BLaER1 treated with 17β-estradiol and CSF1 and Interleukin-3, amounts not matched to agents 10 nM and 100 nM (cell line): ENCODE measurements at regions not wholly inside any gene's neighbourhood (a gene's known extent, or its start where the extent isn't known, plus 50 kb on each side); places are given as distances from the start of the nearest gene placed in this dataset.
A peak's percentile ranks its signal among the peaks of the same experiment; 100 is the strongest.

Experiments
- H3K27ac ChIP-seq, 11 experiments: shearing (Covaris generic); formaldehyde crosslinking; 2 replicates each; pipeline ENCODE4 v1.8.1; 2022
- H3K27me3 ChIP-seq, 11 experiments: shearing (Covaris generic); formaldehyde crosslinking; 2 replicates each; pipeline ENCODE4 v1.8.1; 2022
- H3K36me3 ChIP-seq, 11 experiments: shearing (Covaris generic); formaldehyde crosslinking; 2 replicates each; pipeline ENCODE4 v1.8.1; 2022
- H3K4me1 ChIP-seq, 10 experiments: shearing (Covaris generic); formaldehyde crosslinking; 2 replicates each; pipeline ENCODE4 v1.8.1; 2022
- H3K4me2 ChIP-seq, 11 experiments: shearing (Covaris generic); formaldehyde crosslinking; 2 replicates each; pipeline ENCODE4 v1.8.1; 2022
- H3K4me3 ChIP-seq, 10 experiments: shearing (Covaris generic); formaldehyde crosslinking; 2 replicates each; pipeline ENCODE4 v1.8.1; 2022
- H3K9ac ChIP-seq, 11 experiments: shearing (Covaris generic); formaldehyde crosslinking; 2 replicates each; pipeline ENCODE4 v1.8.1; 2022
- H3K9me3 ChIP-seq, 11 experiments: shearing (Covaris generic); formaldehyde crosslinking; replicated peaks in 1 of 11; 2 replicates each; pipeline ENCODE4 v1.8.1; 2022
- H4K20me1 ChIP-seq, 11 experiments: shearing (Covaris generic); formaldehyde crosslinking; 2 replicates each; pipeline ENCODE4 v1.8.1; 2022
- Cebpa-rat ChIP-seq, 11 experiments: shearing (Covaris generic); IDR thresholded peaks; 2 replicates each; pipeline ENCODE4 v1.8.1; 2022

DNA sequence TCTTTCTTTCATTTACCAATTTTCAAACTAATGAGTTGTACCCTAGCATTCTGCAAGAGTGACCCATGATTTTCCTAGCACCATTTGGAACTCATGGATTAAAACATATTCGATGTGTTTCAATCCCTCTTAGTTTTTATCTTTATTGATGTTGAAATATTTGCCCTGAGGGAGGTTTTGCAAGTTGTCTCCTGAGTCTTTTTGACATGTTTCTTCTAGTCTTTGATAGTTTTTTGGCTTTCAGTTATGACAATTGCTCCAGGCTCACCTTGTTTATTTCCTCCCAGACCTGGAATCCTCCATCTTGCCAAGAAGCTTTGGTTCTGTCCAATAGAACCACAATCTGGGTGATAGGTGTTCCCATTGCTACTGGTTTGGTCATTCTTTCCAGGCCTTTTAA is 327.8 kb downstream of the WDR11 start:
- Histone ChIP-seq H3K27me3 (no peaks in the 10 kb centered on the region), H3K4me2 (no peak overlapping the region), H3K4me1 (no peaks in the 10 kb centered on the region; a peak in 1 of 20 replicates), H4K20me1 (no peaks in the 10 kb centered on the region), H3K9ac (no peak overlapping the region), H3K27ac (no peak overlapping the region), H3K9me3 (no peaks in the 10 kb centered on the region), H3K4me3 (no peak overlapping the region), H3K36me3 (no peaks in the 10 kb centered on the region)
- no peak for TF ChIP-seq Cebpa-rat (IDR thresholded peaks at IDR 0.05)

GRCh38 chr10:121182219-121182618 is 331.1 kb downstream of the WDR11 start:
- no peak for TF ChIP-seq Cebpa-rat (IDR thresholded peaks at IDR 0.05)
- Histone ChIP-seq H3K36me3 (no peaks in the 10 kb centered on the region), H3K9ac (no peak overlapping the region), H3K4me2 (no peak overlapping the region), H3K4me3 (no peak overlapping the region), H3K4me1 (no peaks in the 10 kb centered on the region; a peak in 1 of 20 replicates), H3K27me3 (no peaks in the 10 kb centered on the region), H3K9me3 (no peaks in the 10 kb centered on the region), H4K20me1 (no peaks in the 10 kb centered on the region), H3K27ac (no peak overlapping the region)

GRCh38 chr10:121183236-121183635 is 332.1 kb downstream of the WDR11 start:
- no peak overlapping the region for H3K27ac ChIP-seq
- peak overlapping the region in 2 of 11 experiments; percentile 4 to 22; a peak in 2 of 22 replicates for H3K4me2 ChIP-seq
- no peaks in the 10 kb centered on the region for H3K27me3 ChIP-seq
- no peaks in the 10 kb centered on the region for H3K9me3 ChIP-seq
- no peaks in the 10 kb centered on the region; a peak in 1 of 20 replicates for H3K4me1 ChIP-seq
- no peaks in the 10 kb centered on the region for H3K36me3 ChIP-seq
- H3K4me3 ChIP-seq = no peak overlapping the region
- no peak for TF ChIP-seq Cebpa-rat (IDR thresholded peaks at IDR 0.05)
- no peaks in the 10 kb centered on the region for H4K20me1 ChIP-seq
- no peak overlapping the region for H3K9ac ChIP-seq

DNA sequence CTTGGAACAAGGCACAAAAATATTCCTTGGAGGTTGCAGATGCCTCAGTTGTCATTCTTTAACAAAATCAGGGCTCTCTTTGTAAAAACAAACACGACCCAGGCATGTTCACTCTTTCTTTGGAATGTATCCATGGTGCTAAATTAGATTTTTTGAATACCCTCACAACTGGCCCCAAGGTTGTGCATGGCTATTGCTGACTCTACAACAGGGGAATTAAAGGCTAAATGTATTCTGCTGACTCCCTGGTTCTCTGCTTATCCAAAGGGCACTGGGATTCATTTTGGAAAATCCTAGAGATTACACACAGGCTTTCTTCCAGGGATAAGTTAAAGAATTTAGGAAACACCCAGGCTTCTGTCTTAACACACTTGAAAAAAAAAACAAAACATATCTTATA is 332.5 kb downstream of the WDR11 start:
- Histone ChIP-seq H3K4me1 (no peaks in the 10 kb centered on the region; a peak in 1 of 20 replicates), H3K36me3 (no peaks in the 10 kb centered on the region), H3K4me3 (no peak overlapping the region), H3K27me3 (no peaks in the 10 kb centered on the region), H3K9me3 (no peaks in the 10 kb centered on the region), H3K4me2 (peak overlapping the region in 2 of 11 experiments; percentile 4 to 22; a peak in 2 of 22 replicates), H3K9ac (no peak overlapping the region), H3K27ac (no peak overlapping the region), H4K20me1 (no peaks in the 10 kb centered on the region)
- TF ChIP-seq Cebpa-rat (IDR thresholded peaks at IDR 0.05) = no peak

DNA sequence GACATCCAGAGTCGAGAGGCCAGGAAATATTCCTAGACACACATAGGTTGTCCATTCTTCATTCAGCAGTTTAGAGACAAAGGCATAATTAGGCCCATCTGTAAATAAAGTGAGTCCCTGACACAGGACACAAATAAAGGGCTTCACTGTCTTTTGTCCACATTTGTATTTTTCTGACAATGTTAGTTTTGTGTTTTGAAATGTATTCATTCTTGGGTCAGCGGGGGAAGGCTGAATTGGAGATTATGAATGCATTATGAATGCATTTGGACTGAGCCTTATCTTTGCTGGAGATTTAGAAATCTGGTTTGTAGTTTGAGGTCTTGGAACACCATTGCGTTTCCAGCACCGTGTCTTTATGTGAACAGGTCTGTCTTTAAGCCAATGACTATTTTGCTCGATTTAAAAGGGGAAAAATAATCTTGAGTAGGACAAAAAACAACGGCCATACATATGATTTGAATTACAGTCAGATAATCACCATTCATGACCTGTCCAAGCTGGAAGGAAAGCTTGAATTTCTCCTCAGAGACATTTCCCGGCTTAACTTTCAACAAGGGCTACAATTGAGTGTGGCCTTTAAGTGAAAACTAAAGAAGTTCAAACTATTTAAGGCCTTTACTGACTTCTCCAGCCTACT is 334.8 kb downstream of the WDR11 start:
- Histone ChIP-seq H3K9me3 (no peaks in the 10 kb centered on the region), H3K36me3 (no peaks in the 10 kb centered on the region), H4K20me1 (no peaks in the 10 kb centered on the region), H3K4me1 (no peaks in the 10 kb centered on the region; a peak in 1 of 20 replicates), H3K27ac (no peak overlapping the region), H3K4me3 (no peak overlapping the region), H3K4me2 (no peak overlapping the region), H3K27me3 (no peaks in the 10 kb centered on the region), H3K9ac (no peak overlapping the region)
- no peak for TF ChIP-seq Cebpa-rat (IDR thresholded peaks at IDR 0.05)

- no peaks in the 10 kb centered on the region for H3K27me3 ChIP-seq
- TF ChIP-seq Cebpa-rat (IDR thresholded peaks at IDR 0.05) = no peak
- no peaks in the 10 kb centered on the region; a peak in 1 of 20 replicates for H3K4me1 ChIP-seq
- no peak overlapping the region for H3K27ac ChIP-seq
- H3K9ac ChIP-seq = no peak overlapping the region
- no peak overlapping the region for H3K4me3 ChIP-seq
- no peaks in the 10 kb centered on the region for H3K36me3 ChIP-seq
- no peaks in the 10 kb centered on the region for H4K20me1 ChIP-seq
- no peak overlapping the region for H3K4me2 ChIP-seq
- 0 out of 22 replicates have a peak, but pooled peaks cover 0 to 4% (median 0%) of the 10 kb centered on the region in 11 experiments for H3K9me3 ChIP-seq
Observed at GRCh38 chr10:121187391-121187790, 336.2 kb downstream of the WDR11 start.

GRCh38 chr10:121188005-121188404 is 336.8 kb downstream of the WDR11 start:
- H3K36me3 ChIP-seq = no peaks in the 10 kb centered on the region
- H3K9me3 ChIP-seq = peaks cover 0 to 9% (median 0%) of the 10 kb centered on the region in 11 experiments; a peak in 1 of 22 replicates
- TF ChIP-seq Cebpa-rat (IDR thresholded peaks at IDR 0.05) = 0 out of 22 replicates have a peak, but pooled peaks of 1 of the 11 experiments have one; percentile 28
- H3K4me3 ChIP-seq = no peak overlapping the region
- no peak overlapping the region for H3K4me2 ChIP-seq
- no peaks in the 10 kb centered on the region for H3K27me3 ChIP-seq
- no peaks in the 10 kb centered on the region for H4K20me1 ChIP-seq
- H3K9ac ChIP-seq = no peak overlapping the region
- no peaks in the 10 kb centered on the region; a peak in 1 of 20 replicates for H3K4me1 ChIP-seq
- no peak overlapping the region for H3K27ac ChIP-seq

DNA sequence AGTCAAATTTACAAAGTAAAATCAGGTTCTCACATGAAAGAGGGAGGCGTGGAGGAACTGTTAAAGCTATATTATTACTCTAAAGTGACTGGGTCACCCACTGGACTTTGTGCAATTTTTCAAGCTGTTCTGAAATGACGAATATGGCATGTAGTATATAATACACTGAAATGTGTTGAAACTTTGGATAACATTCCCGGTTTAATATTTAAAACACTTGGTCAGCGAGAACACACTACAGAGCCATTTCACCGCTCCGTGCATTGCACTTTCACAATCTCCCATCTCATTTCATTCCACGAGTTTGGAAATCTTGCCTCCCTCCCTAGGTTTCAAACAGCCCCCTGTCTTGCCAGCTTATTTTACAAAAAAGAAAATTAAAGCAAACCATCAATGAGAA is 337.9 kb downstream of the WDR11 start:
- no peaks in the 10 kb centered on the region for H3K36me3 ChIP-seq
- no peaks in the 10 kb centered on the region for H3K27me3 ChIP-seq
- no peak overlapping the region for H3K27ac ChIP-seq
- no peaks in the 10 kb centered on the region for H4K20me1 ChIP-seq
- H3K4me2 ChIP-seq = no peak overlapping the region
- TF ChIP-seq Cebpa-rat (IDR thresholded peaks at IDR 0.05) = no peak
- no peak overlapping the region for H3K9ac ChIP-seq
- no peak overlapping the region for H3K4me3 ChIP-seq
- peaks cover 0 to 9% (median 0%) of the 10 kb centered on the region in 11 experiments; a peak in 1 of 22 replicates for H3K9me3 ChIP-seq
- H3K4me1 ChIP-seq = no peaks in the 10 kb centered on the region

DNA sequence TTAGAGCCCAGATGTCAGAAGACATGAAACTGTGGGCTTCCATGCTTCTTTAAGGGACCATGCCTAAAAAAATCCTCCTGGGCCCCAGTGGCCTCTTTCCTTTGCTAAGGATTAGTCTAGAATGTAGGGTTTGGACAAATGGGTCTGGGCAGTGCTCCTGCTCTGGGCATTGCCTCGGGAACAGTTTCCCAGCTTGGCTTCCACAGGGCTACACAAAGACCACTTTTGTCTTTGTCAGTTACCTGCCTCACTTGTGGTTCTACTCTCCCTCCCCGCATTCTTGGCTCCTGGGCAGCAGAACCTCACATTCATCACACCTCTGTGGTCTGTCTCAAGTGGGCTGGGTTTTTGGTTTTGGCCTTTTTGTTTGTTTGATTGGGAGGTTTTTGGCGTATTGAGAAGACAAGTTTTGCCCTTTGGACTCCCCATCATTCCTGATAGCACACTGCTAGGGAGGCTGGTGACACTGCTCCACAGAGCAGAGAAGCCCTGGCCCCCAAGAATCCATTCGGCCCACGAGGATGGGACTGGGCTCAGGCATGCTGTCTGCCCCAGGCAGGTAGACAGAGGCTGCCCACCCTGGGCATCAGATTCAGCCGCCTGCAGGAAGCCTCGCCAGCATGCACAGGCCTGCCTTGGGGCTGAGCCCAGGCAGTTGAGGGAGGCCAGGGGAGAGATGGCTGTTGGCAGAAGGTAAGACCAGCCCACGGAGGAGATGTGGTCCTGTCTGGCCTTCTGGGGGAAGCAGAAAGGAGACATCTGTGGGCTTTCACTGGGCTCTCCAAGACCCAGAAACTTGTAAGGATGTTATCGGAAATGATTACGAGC is 343.7 kb downstream of the WDR11 start:
- Histone ChIP-seq H3K27me3 (no peaks in the 10 kb centered on the region), H3K27ac (no peak overlapping the region), H3K4me3 (no peak overlapping the region), H3K4me1 (no peaks in the 10 kb centered on the region), H3K36me3 (no peaks in the 10 kb centered on the region), H4K20me1 (no peaks in the 10 kb centered on the region), H3K9me3 (peaks cover 0 to 9% (median 0%) of the 10 kb centered on the region in 11 experiments; a peak in 1 of 22 replicates), H3K4me2 (no peak overlapping the region), H3K9ac (no peak overlapping the region)
- TF ChIP-seq Cebpa-rat (IDR thresholded peaks at IDR 0.05) = no peak
